ENCODE measurements at regions not wholly inside any gene's neighbourhood (a gene's known extent, or its start where the extent isn't known, plus 50 kb on each side); places are given as distances from the start of the nearest gene placed in this dataset.

GRCh38 chr2:150907466-150907865, 354.2 kb downstream of the RBM43 start:
- no peak for TF ChIP-seq ESRRA (CRISPR knock-in tag; IDR thresholded peaks at IDR 0.05; ENCODE audit: borderline replicate concordance)
- no peak for TF ChIP-seq CTCF (IDR thresholded peaks at IDR 0.05)
- no peak for TF ChIP-seq E2F1 (CRISPR knock-in tag; IDR thresholded peaks at IDR 0.05)
- no peak for TF ChIP-seq ZNF121 (CRISPR knock-in tag; IDR thresholded peaks at IDR 0.05)
- TF ChIP-seq CREB1 (CRISPR knock-in tag; IDR thresholded peaks at IDR 0.05): no peak
- TF ChIP-seq USF2 (CRISPR knock-in tag; IDR thresholded peaks at IDR 0.05): no peak
- no peak for TF ChIP-seq MLX (CRISPR knock-in tag; IDR thresholded peaks at IDR 0.05)
- TF ChIP-seq ATF3 (CRISPR knock-in tag; conservative IDR thresholded peaks at IDR 0.05): no peak
- TF ChIP-seq ATF2 (CRISPR knock-in tag; IDR thresholded peaks at IDR 0.05; ENCODE audit: borderline replicate concordance, low read depth): no peak
- TF ChIP-seq ZNF425 (CRISPR knock-in tag; conservative IDR thresholded peaks at IDR 0.05): no peak
- TF ChIP-seq SP1 (CRISPR knock-in tag; conservative IDR thresholded peaks at IDR 0.05): no peak
- no peak for TF ChIP-seq IRF1 (CRISPR knock-in tag; IDR thresholded peaks at IDR 0.05)
- no peak for TF ChIP-seq NR3C1 (CRISPR knock-in tag; conservative IDR thresholded peaks at IDR 0.05; ENCODE audit: low read depth)
- no peak for TF ChIP-seq STAT6 (CRISPR knock-in tag; conservative IDR thresholded peaks at IDR 0.05; ENCODE audit: low read depth)

Measured in WTC11 (cell line).